GM18519 (cell line): ENCODE measurements at regions not wholly inside any gene's neighbourhood (a gene's known extent, or its start where the extent isn't known, plus 50 kb on each side); places are given as distances from the start of the nearest gene placed in this dataset.
"Not testable (repeated sequence)": the region's sequence is repeated elsewhere in the genome, so short reads cannot be mapped to it uniquely, and the experiment has no call there.

Source experiments
- ATAC-seq: cut with Tn5 transposase; IDR thresholded peaks from one replicate; pipeline ENCODE4 v1.9.1; 2021; ENCODE audit warnings: mild to moderate bottlenecking, moderate library complexity; ENCODE audit not compliant: unreplicated experiment, low FRiP score

DNA sequence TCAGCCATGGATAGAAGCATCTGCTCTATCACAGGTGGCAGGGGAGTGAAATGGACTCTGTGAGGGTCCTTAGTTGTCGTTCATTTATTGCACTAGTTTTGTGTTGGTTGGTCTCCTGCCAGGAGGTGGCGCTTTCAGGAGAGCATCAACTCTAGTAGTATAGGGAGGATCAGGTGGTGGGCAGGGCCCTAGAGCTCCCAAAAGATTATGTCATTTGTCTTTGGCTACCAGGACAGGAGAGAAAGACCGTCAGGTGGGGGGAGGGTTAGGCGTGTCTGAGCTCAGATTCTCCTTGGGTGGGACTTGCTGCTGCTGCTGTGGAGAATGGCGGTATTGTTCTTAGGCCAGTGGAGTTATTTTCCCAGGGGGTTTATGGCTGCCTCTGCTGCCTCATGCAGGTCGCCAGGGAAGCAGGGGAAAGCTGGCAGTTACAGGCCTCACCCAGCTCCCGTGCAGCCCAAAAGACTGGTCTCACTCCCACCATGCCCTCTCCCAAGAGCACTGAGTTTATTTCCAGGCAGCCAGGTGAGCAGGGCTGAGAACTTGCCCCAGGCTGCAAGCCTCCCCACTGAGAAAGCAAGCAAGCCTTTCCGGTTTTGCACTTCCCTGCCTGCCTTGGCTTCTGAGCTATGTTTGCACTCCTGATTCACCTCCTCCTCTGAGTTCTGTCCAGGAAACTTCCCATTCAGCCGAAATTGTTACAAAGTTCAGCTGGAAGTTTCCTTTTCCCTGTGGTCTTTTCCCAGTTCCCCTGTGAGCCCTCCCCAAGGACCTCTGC is 317.3 kb downstream of the TAF11L14 start:
- no peak for ATAC-seq

DNA sequence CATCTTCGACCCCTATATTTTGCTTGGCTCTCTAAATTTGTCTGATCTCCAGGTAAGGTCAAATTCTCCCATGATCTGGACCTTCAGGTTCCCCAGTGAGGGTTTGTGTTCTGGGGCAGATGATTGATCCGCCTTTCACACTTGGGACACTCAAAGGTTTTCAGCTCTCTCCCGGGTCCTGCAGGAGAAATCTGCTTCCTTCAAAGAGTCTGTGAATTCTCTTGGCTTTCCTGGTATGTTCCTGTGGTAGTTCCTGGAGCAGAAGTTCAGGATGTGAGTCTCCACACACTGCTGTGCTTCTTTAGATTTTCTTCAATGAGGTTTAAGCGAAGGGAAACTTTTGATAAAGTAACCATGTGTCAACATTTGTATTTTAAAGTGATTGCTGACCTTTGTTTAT is 318.0 kb downstream of the TAF11L14 start:
- no peak for ATAC-seq

DNA sequence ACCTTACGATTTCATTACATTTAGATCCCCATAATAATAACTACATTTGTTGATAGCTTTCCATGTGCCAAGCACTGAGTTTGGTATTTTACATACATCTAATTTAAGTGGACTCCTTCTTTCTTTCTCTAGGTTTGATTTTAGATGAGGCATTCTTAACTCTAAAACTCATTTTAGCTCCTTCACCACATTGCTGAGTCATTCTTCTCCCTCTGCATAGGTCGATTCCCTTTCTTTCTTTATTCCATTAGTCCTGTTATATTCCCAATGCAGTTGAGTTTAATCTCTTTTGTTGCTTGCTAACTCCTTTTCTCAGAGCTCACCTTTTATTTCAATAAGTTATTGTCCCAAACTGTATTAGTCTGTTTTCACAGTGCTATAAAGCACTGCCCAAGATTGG is 329.8 kb downstream of the TAF11L14 start:
- no peak for ATAC-seq

DNA sequence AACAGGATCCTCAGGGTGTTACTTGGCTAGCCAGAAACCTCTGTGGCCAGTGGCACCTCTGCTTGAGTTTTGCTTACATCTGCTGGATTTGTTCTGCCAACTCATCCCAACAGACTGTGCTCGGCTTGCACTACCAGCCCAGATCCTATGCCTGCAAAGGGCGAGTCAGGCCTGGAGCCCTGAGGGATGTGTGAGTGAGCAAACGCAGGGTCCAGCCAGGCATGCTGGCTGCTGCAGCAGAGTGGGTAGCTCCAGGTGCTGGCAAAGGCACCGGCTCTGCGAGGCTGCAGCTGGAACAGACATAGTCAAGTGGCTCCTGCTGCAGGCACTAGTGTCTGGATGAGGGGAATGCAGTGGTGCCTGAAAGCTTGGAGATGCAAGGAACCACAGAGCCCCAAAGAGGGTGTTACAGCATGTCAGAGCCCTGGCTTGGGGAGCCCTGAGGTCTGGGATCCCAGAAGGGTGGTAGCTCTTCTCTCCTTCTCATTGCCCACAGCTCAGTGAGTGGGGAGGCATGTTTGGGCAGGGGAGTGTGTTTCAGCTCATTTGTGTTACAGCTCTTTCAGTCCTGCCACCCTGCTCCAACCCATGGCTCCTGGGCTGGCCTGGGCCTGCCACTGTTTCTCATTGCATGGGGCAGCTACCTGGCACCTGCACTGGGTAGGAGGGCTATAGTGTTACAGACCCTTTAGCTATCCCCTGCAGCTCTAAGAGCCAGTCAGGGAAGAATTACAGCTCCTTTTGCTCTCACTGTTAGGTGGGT is 332.6 kb downstream of the TAF11L14 start:
- no peak for ATAC-seq

DNA sequence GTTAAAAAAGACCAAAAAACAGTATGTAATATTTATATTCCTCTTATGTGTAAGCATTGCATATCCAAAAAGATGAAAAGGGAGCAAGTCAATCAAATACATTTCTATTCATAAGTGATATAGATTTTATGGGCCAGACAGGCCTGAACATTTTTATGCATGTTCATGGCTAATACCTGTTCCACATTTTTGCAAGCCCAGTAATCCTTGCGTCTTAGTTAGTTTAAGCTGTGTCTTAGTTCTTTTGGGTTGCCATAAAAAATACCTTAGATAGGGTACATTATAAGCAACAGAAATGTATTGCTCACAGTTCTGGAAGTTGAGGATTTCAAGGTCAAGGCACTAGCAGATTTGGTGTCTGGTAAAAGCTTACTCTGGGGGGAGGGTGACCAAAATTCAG is 342.1 kb downstream of the TAF11L14 start:
- ATAC-seq = no peak

DNA sequence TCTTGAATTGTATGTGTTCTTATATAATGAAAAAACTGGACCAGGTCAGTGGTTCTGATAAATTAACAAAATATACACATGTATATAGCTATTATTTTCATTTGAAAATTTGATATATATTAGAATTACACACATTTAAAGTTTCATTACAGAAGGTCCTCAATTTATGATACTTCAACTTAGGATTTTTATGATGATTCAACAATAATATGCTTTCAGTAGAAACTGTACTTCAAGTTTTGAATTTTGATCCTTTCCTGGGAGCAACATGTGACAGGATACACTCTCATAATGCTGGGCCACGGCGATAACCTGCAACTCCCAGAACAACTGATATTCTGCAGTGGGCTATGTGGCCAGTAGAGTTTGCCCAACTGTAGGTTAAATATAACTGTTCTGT is 344.7 kb downstream of the TAF11L14 start:
- ATAC-seq = no peak

DNA sequence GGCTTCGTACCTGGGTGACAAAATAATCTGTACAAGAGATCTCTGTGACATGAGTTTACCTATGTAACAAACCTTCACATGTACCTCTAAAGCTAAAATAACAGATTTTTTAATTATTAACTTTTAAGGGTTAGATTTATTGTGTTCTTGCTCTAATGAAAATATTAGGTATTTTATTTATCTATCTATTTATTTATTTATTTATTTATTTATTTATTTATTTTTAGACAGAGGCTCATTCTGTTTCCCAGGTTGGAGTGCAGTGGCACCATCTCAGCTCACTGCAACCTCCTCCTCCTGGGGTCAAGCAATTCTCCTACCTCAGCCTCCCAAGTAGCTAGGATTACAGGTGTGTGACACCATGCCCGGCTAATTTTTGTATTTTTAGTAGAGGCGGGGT is 348.4 kb downstream of the TAF11L14 start:
- not testable (repeated sequence) for ATAC-seq

DNA sequence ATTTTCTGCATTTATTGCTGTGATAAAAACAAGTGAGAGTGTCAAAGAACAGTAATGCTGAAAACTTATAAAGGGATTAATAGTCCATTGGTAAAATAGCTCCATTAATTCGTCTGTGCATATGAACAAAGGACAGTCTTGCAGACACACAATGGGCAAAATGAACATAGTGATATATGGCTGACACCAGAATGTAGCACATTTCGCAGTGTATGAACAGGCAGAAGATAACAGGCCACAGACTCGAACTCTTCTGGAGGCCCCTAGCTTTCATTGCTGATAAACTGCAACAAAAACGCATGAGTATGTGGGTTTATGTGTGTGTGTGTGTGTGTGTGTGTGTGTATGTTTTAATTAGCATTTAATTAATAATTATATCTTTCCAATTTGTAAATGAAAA is 354.8 kb downstream of the TAF11L14 start:
- ATAC-seq = no peak

DNA sequence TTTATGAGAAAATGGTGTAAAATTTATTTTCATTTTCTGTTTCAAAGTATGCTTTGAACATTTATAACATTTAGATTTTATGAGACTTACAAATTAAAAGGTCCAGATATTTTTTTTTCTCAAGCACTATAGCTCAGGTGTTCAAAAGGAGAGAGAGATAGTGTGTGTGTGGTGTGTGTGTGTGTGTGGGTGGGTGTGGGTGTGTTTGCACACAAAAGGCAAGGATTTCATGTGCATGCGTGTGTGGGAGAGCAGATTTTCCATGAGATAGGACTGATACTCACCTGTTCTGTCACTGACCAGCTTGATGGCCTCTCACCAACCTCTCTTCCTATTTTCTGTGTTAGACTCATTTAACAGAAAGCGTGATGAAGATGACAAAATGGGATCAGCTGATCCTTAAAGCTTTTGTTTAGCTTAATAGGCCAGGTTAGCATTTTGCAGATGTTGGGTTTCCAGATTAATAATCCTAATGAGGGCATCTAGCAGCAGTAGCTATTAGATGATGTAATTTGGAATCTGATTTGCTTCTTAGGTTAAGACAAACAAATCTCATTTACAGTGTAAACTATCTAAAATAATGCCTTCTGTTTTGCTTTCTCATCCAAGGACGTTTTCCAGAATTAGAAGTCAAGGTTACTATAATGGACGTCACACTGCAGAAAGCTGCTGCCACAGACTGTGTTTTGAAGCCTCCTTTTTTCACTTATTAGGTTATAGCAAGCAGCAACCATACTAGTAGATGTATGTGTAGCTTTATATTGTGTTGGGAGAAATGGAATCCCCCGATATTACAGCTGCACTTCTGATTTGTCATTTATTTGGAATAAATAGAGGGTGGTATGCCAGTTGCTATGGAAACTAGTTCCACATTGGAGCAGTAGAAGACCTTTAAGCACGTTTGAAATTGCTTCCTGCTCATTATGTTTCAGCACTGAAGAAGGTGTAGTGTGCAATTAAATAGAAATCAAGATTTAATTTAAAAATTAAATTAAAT is 355.6 kb downstream of the TAF11L14 start:
- no peak for ATAC-seq

DNA sequence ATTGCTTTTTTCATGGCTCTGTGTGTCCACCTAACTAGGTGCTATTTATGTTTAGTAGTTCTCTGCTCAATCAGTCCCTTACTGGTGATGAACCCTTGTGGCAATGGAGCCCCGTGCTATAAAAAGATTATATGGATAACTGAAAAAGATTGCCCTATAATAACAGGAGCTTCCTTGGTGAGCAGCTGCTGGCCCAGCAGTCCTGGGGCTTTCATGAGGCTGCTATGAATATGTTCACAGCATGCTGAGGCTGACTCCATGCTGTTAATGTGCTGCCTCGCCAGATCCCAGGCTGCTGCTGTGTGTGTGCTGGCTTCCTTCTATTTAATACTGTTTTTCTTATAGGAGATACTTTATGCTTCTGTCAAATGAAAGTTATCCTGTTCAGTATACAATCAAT is 357.5 kb downstream of the TAF11L14 start:
- ATAC-seq = no peak

DNA sequence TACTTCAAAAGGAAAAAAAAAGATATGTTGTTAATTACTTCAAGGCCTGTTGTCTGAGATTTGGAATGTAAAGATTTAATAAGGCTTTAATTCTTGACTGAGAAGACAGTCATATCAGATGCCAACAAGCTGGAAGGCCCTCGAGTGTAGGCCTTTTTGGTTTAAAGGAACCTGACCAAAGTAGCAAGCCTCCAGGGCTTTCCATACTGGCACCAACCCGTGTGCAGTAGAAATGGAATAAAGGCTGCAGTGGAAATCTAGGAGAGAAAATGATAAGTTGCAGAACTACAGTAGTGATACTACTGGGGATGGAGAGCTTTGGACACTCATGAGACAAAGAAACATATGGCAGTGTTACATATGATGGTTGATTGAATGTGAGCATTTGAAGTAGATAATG is 358.0 kb downstream of the TAF11L14 start:
- ATAC-seq = no peak

DNA sequence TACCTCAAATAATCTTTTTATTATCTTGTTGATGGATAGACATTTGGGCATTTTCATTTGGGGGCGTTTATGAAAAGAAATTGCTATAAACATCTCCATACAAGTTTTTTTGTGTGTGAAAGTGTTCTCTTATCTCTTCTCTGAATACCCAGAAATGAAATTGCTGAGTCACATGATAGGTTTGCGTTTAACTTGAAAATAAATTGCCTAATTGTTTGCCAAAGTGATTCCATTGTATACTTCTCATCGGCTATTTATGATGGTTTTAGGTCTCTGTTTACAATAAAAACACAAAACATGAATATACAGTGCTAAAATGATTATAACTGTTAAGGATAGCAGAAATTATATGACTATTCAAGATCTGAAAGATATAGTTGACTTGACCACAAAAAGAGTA is 361.7 kb downstream of the TAF11L14 start:
- no peak for ATAC-seq

DNA sequence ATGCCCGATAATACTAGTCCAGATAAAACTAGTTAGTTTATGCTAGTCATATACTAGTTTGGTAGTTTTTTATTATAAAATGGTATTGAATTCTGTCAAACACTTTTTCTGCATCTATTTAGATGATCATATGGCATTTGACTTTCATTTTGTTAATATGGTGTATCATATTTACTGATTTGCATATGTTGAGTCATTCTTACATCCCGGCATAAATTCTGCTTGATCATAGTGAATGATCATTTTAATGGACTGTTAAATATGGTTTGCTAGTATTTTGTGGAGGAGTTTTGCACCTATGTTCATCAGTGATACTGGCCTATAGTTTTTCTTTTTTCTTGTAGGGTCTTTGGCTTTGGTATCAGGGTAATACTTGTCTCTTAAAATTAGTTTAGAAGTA is 365.6 kb downstream of the TAF11L14 start:
- ATAC-seq = no peak

DNA sequence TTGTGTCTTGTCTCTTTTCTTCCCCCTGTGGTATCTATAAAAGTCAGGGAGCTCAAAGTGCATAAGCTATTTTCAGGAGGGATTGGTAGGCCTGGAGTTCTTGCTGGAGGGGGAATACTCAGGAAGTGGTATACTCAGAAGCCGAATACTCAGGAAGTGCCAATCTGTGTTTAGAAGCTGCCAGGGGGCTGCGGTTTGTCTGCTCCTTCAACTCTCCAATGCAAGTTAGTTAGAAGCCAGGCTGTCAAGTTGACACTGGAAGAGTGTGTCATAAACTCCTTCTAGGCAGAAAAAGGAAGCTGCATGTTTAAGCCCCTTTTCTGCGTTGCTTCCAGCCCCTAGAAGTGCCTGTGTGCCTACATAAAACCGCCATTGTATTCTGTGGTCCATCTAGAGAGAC is 366.5 kb downstream of the TAF11L14 start:
- ATAC-seq = no peak

DNA sequence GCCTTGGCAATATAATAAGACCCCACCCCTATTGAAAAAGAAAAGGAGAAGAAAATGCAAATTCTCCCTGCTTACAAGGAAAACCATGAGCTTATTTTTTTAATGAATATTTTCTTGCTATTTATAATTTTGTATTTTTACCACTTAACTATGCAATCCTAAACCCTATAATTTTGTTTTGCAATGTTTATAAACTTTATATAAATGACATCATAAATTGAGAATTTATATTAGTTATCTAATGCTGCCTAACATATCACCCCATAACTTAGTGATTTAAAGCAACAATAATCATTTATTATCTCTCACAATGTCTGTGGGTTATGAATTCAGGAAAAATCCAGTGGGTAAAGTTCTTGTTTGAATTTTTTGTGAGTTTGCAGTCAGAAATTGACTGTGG is 369.1 kb downstream of the TAF11L14 start:
- ATAC-seq = no peak

DNA sequence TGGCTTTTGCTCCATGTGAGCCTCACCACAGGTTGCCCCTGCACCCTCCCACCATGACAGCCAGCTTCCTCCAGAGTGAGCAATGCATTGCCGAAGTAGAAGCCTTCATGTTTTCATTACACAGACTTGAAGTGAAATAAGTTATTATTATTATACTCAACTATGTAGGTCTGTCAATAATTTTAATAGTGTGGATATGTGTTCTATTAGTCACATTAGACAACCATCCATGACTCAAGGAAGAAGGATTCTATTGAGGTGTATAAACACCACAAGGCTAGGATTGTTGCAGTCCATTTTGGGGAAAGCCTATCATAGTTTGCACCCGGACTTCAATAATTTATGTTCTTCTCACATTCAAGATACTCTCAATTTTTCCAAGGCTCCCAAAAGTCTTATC is 369.5 kb downstream of the TAF11L14 start:
- ATAC-seq = no peak

DNA sequence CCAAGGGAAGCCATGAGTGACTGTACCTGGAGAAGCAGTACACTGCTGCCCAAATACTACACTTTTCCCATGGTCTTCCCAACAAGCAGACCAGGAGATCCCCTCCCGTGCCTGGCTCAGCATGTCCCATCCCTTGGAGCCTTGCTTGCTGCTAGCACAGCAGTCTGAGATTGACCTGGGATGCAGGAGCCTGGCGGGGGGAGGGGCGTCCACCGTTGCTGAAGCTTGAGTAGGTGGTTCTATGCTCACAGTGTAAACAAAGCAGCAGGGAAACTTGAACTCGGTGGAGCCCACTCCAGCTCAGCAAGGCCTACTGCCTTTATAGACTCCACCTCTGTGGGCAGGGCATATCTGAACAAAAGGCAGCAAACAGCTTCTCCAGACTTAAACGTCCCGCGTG is 372.0 kb downstream of the TAF11L14 start:
- not testable (repeated sequence) for ATAC-seq

DNA sequence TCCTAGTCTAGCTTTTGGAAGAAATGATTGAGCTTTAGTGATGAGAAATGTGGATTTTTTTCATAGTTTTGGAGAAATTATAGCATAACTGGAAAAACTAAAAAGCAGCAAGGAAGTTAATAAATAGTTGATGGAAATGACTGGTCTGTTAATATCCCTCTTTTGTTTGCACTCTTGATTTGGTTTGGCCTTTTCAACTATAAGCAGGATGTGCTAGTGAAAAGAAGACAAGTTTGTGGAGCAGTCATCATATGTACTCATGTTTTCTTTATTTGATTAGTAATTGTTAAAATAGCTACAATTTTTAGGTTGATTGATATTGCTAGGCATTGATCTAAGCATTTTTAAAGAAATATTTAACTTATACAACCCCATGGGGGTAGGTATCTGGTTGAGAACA is 374.7 kb downstream of the TAF11L14 start:
- ATAC-seq = no peak

DNA sequence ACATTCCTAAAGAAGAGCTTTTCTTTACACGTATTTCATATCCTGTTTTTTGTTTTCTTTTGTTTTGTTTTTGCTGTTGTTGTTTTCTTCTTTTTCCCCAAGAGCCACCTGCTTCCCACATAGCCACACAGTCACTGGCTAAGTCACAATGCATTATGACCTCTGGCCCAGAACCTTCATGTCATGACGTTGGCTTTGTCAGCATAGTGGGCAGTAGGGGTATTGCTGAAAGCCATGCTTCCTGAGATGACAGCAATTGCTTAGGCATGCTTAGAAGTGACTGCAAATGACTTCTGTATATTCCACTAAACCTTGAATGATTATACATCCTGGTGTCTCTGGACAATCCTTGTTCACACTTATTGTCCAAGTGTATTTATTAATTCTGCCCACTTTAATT is 375.8 kb downstream of the TAF11L14 start:
- ATAC-seq = no peak

DNA sequence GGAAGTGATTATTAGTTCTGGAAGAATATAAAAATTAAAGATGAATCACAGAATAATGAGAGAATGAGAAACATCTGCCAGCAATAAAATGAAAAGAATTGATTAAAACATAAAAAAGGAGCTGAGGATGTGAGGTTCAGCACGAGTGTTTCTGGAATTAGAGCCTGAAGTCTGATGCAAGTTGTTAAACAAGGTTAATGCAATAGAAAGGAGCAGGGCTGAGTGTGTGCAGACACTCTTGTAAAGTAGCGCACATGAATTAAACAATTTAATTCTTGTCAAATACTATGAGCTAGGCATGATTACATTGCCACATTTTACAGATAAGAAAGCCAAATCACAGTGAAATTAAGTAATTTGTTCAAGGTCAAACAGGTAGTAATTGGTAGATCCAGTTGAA is 384.2 kb downstream of the TAF11L14 start:
- ATAC-seq = no peak

DNA sequence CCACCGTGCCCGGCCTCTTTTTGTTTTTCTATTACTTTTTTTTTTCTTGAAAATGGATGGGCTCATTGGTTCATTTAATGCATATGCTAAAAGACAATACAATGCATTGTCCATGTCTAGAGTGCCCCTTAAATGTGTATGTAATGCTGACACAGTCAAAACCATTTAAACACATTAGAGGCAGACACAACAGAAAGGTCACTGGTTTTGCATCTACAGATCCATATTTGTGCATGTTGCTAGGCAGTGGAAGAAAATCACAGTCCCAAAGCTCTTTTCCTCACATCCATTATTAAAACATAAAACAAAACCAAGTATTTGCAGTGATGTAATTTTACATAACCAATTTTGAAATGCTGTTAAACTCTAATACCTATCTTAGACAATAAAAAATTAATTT is 389.0 kb downstream of the TAF11L14 start:
- ATAC-seq = no peak
